Gastroesophageal sphincter (tissue), 4 donors: ENCODE measurements at regions not wholly inside any gene's neighbourhood (a gene's known extent, or its start where the extent isn't known, plus 50 kb on each side); places are given as distances from the start of the nearest gene placed in this dataset.

Source experiments
- ATAC-seq: fragments of 150-250 bp; one replicate; pipeline ENCODE4 v1.9.1; 2016; ENCODE audit warnings: mild to moderate bottlenecking, moderate library complexity
- H3K27ac ChIP-seq, 4 donors: fragments of 200-600 bp; sonication (generic) in 3 of 4; 1 replicate in 3 of 4; 2 replicates in 1 of 4; pipeline ENCODE4 v1.5.1; 2016 to 2019
- H3K27me3 ChIP-seq: fragments of 200-600 bp; sonication (generic); one replicate; pipeline ENCODE4 v1.5.1; 2019
- H3K36me3 ChIP-seq, 2 donors: fragments of 200-600 bp; sonication (generic); one replicate each; pipeline ENCODE4 v1.5.1; 2019; ENCODE audit warnings: control low read depth in 1 of 2
- H3K4me1 ChIP-seq, 3 donors: fragments of 200-600 bp; sonication (generic); 1 replicate in 2 of 3; 2 replicates in 1 of 3; pipeline ENCODE4 v1.5.1; 2016 to 2019; ENCODE audit warnings: control low read depth in 2 of 3
- H3K4me3 ChIP-seq, 2 donors: fragments of 200-600 bp; sonication (generic); one replicate each; pipeline ENCODE4 v1.5.1; 2019; ENCODE audit warnings: mild to moderate bottlenecking in 1 of 2, moderate library complexity in 1 of 2
- H3K9me3 ChIP-seq, 3 donors: fragments of 200-600 bp; sonication (generic); one replicate each; pipeline ENCODE4 v1.5.1; 2017 to 2019; ENCODE audit warnings: control low read depth in 2 of 3
- CTCF ChIP-seq, 4 experiments: fragments of 200-600 bp in 2 of 4; fragments of 450-650 bp in 2 of 4; sonication (generic) in 1 of 4; IDR thresholded peaks; one replicate each; pipeline ENCODE4 v1.5.1; 2017 to 2019; ENCODE audit warnings: antibody characterized with exemption in 4 of 4, mild to moderate bottlenecking in 2 of 4, moderate library complexity in 2 of 4
- EP300 ChIP-seq: sonication (generic); formaldehyde crosslinking; IDR thresholded peaks from one replicate; pipeline ENCODE4 v1.6.1; 2017; ENCODE audit warnings: antibody characterized with exemption, mild to moderate bottlenecking
- POLR2A ChIP-seq, 2 donors: fragments of 450-650 bp; IDR thresholded peaks; one replicate each; pipeline ENCODE4 v1.6.1; 2017; ENCODE audit warnings: antibody characterized with exemption in 2 of 2, mild to moderate bottlenecking in 2 of 2, moderate library complexity in 1 of 2
- POLR2AphosphoS5 ChIP-seq: sonication (generic); formaldehyde crosslinking; IDR thresholded peaks from one replicate; pipeline ENCODE4 v1.6.1; 2017; ENCODE audit warnings: antibody characterized with exemption
- WGBS, 2 donors: methylation state at CpG; one replicate each; pipeline ENCODE4 v1.1.5; 2018; ENCODE audit warnings: low coverage in 1 of 2; 5-methylcytosine and 5-hydroxymethylcytosine counted together

- H3K27ac ChIP-seq: no peak overlapping the region
- WGBS, 2 donors: 89 to 98% methylated on average over 1 to 3 of the region's 3 CpGs
- TF ChIP-seq EP300 (no peak), POLR2AphosphoS5 (no peak), POLR2A (IDR thresholded peaks at IDR 0.05) (no peak), CTCF (IDR thresholded peaks at IDR 0.05) (no peak)
- H3K9me3 ChIP-seq: no peaks in the 10 kb centered on the region
- no peaks in the 10 kb centered on the region for H3K36me3 ChIP-seq
- no peak for ATAC-seq
- no peaks in the 10 kb centered on the region for H3K4me1 ChIP-seq
- H3K27me3 ChIP-seq: no peaks in the 10 kb centered on the region
- no peak overlapping the region for H3K4me3 ChIP-seq
Observed at GRCh38 chr10:29032169-29032568, 256.7 kb upstream of the LYZL1 start.

DNA sequence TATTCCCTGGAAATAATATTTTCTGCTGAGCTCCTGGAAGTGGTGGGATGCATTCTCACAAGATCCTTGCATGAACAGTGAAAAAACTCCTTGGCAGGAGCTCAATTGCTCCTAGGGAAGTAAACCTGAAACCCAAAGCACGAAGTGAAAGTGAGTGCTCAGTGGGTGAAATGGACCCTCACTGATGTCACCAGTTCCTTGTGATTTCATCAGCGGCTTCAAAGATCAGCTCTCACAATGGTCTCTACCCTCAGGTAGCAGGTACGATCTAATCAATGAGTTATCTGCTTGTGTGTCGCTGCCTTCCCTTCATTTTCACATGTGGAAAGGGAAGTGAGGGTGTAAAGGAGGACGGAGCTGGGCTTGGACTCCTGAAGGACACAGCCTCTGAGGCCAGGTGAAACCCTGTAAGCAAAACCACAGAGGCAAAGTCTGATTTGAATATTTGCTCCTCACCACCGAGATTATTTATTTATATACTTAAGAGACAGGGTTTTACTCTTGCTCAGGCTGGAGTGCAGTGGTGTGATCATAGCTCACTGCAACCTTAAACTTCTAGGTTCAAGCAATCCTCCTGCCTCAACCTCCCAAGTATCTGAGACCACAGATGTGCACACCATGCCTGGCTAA, 255.4 kb upstream of the LYZL1 start:
- H3K4me1 ChIP-seq: no peaks in the 10 kb centered on the region
- WGBS, 2 donors: 82 to 86% methylated on average over 6 of the region's 6 CpGs
- H3K27ac ChIP-seq: no peak overlapping the region
- TF ChIP-seq POLR2A (IDR thresholded peaks at IDR 0.05) (no peak), CTCF (IDR thresholded peaks at IDR 0.05) (no peak), POLR2AphosphoS5 (no peak), EP300 (no peak)
- H3K36me3 ChIP-seq: no peaks in the 10 kb centered on the region
- H3K27me3 ChIP-seq: peaks cover 6% of the 10 kb centered on the region
- no peak for ATAC-seq
- H3K9me3 ChIP-seq: no peaks in the 10 kb centered on the region
- H3K4me3 ChIP-seq: no peak overlapping the region

DNA sequence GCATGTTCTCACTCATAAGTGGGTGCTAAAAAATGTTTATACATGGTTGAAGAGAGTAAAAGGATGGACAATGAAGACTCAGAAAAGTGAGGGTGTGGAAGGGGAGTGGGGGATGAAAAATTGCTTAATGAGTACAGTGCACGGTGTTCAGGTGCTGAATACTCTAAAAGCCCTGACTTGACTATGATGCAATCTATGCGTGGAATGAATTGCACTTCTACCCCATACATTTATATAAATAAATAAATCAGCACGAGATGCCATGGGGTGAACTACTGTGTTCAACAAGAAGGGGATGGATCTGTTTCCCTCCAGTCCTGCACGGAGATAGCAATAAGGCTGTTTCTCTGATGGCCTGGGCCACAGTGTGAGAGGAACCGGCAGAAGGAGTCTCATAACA, 254.3 kb upstream of the LYZL1 start:
- H3K4me3 ChIP-seq: no peak overlapping the region
- no peaks in the 10 kb centered on the region for H3K4me1 ChIP-seq
- WGBS, 2 donors: 75 to 86% methylated on average over 4 of the region's 5 CpGs
- no peak for TF ChIP-seq CTCF (IDR thresholded peaks at IDR 0.05)
- TF ChIP-seq POLR2A (IDR thresholded peaks at IDR 0.05): no peak
- no peak for TF ChIP-seq POLR2AphosphoS5
- TF ChIP-seq EP300: no peak
- no peaks in the 10 kb centered on the region for H3K9me3 ChIP-seq
- H3K27ac ChIP-seq: no peak overlapping the region
- H3K36me3 ChIP-seq: no peaks in the 10 kb centered on the region
- ATAC-seq: no peak
- peaks cover 6% of the 10 kb centered on the region for H3K27me3 ChIP-seq

GRCh38 chr10:29035721-29036120, 253.1 kb upstream of the LYZL1 start:
- 89% methylated on average over 2 of the region's 2 CpGs; no CpG with 5 or more reads in 1 of the 2 donors for WGBS, 2 donors
- Histone ChIP-seq H3K27me3 (peaks cover 6% of the 10 kb centered on the region), H3K36me3 (no peaks in the 10 kb centered on the region), H3K9me3 (no peaks in the 10 kb centered on the region), H3K27ac (no peak overlapping the region), H3K4me3 (no peak overlapping the region), H3K4me1 (no peaks in the 10 kb centered on the region)
- ATAC-seq: no peak
- no peak for TF ChIP-seq EP300

DNA sequence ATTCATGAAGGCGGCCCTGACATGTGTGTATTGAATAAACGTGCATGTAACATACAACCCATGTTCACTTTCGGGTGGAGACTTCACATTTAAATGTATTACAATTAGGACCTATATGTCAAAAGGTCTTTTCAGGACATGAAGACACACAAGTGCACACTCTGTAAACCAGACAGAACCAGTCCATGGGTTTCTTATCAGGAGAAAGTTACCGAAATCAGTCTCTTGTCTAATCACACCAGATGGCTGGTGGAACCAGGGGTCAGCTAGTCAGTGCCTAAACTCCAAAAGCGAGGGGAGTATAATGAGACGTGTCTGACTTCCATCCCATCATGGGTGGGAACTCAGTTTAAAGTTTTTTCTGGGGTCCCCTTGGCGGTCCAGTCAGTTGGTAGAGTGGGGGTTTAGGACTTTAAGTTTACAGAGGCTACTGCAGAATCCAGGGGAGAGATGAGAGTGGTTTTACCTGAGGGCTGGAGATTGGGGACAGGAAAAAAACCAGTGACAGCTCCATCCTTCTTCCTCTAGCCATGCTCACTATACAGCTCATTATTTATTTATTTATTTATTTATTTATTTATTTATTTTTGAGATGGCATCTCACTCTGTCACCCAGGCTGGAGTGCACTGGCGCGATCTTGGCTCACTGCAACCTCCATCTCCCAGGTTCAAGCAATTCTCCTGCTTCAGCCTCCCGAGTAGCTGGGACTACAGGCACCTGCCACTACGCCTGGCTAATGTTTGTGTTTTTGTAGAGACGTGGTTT, 251.3 kb upstream of the LYZL1 start:
- Histone ChIP-seq H3K27me3 (peaks cover 6% of the 10 kb centered on the region), H3K36me3 (no peaks in the 10 kb centered on the region), H3K9me3 (peaks cover 0 to under 1% (median 0%) of the 10 kb centered on the region in 3 donors), H3K27ac (no peak overlapping the region), H3K4me1 (no peaks in the 10 kb centered on the region), H3K4me3 (no peak overlapping the region)
- TF ChIP-seq EP300 (no peak), CTCF (IDR thresholded peaks at IDR 0.05) (no peak), POLR2A (IDR thresholded peaks at IDR 0.05) (no peak), POLR2AphosphoS5 (no peak)
- 90 to 96% methylated on average over 2 to 11 of the region's 12 CpGs for WGBS, 2 donors
- ATAC-seq: no peak
